ENCODE measurements at regions not wholly inside any gene's neighbourhood (a gene's known extent, or its start where the extent isn't known, plus 50 kb on each side); places are given as distances from the start of the nearest gene placed in this dataset.

DNA sequence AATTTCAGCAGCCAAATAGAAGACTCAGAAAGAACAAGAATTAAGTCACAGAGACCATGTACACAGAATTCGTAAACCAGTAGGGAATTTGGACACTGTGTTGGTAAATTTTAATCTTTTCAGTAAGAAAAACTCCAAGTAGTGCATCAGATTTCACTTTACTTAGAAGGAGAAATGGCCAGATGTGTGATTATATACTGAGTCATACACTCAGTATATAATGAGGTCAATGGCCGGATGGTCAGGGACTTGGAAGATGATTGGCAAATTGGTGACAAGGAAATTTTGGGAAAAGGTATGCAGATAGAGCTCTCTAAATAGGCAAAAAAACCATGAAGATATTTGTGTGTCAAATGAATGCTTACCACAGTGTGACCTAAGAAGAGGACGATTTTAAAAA is 399.8 kb upstream of the LRRC7 start:
- TF ChIP-seq POLR2A (IDR thresholded peaks at IDR 0.05) (no peak), POLR2AphosphoS5 (IDR thresholded peaks at IDR 0.05) (no peak)
- TF ChIP-seq, protein P1, sequence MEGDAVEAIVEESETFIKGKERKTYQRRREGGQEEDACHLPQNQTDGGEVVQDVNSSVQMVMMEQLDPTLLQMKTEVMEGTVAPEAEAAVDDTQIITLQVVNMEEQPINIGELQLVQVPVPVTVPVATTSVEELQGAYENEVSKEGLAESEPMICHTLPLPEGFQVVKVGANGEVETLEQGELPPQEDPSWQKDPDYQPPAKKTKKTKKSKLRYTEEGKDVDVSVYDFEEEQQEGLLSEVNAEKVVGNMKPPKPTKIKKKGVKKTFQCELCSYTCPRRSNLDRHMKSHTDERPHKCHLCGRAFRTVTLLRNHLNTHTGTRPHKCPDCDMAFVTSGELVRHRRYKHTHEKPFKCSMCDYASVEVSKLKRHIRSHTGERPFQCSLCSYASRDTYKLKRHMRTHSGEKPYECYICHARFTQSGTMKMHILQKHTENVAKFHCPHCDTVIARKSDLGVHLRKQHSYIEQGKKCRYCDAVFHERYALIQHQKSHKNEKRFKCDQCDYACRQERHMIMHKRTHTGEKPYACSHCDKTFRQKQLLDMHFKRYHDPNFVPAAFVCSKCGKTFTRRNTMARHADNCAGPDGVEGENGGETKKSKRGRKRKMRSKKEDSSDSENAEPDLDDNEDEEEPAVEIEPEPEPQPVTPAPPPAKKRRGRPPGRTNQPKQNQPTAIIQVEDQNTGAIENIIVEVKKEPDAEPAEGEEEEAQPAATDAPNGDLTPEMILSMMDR (IDR thresholded peaks at IDR 0.05): no peak

Data from breast epithelium (tissue), 3 donors.